Vagina (tissue), 2 donors: ENCODE measurements at regions not wholly inside any gene's neighbourhood (a gene's known extent, or its start where the extent isn't known, plus 50 kb on each side); places are given as distances from the start of the nearest gene placed in this dataset.

Experiments
- DNase-seq, 2 donors: peaks; one replicate each; pipeline ENCODE4 v3.0.0-alpha.2; 2017; ENCODE audit errors: extremely low spot score in 2 of 2
- H3K27ac ChIP-seq: fragments of 200-600 bp; sonication (generic); one replicate; pipeline ENCODE4 v1.5.1; 2019
- H3K27me3 ChIP-seq: fragments of 200-600 bp; sonication (generic); one replicate; pipeline ENCODE4 v1.5.1; 2019
- H3K36me3 ChIP-seq, 2 donors: fragments of 200-600 bp; sonication (generic); one replicate each; pipeline ENCODE4 v1.5.1; 2017 to 2019
- H3K4me1 ChIP-seq: fragments of 200-600 bp; sonication (generic); one replicate; pipeline ENCODE4 v1.5.1; 2019
- H3K4me3 ChIP-seq, 2 donors: fragments of 200-600 bp; sonication (generic); 1 replicate in 1 of 2; 2 replicates in 1 of 2; pipeline ENCODE4 v1.5.1; 2016 to 2019
- H3K9me3 ChIP-seq: fragments of 200-600 bp; sonication (generic); one replicate; pipeline ENCODE4 v1.5.1; 2019
- POLR2A ChIP-seq, 2 donors: fragments of 450-650 bp; IDR thresholded peaks; one replicate each; pipeline ENCODE4 v1.6.1; 2017; ENCODE audit warnings: antibody characterized with exemption in 2 of 2, mild to moderate bottlenecking in 2 of 2, moderate library complexity in 2 of 2
- POLR2AphosphoS5 ChIP-seq, 2 donors: sonication (generic); formaldehyde crosslinking; IDR thresholded peaks; one replicate each; pipeline ENCODE4 v1.9.0; 2017; ENCODE audit warnings: antibody characterized with exemption in 2 of 2, mild to moderate bottlenecking in 2 of 2, low read depth in 1 of 2; ENCODE audit not compliant: insufficient read depth in 1 of 2
- intact Hi-C: fragments of 100-400 bp; cut with DNase I; formaldehyde crosslinking; loops from one replicate; pipeline ENCODE4 v1.15.1; 2023
- TF ChIP-seq, protein P1 (sequence below), 3 experiments: fragments of 450-650 bp in 2 of 3; fragments of 200-600 bp in 1 of 3; sonication (generic) in 1 of 3; IDR thresholded peaks; one replicate each; pipeline ENCODE4 v1.5.1; 2017 to 2019; ENCODE audit warnings: antibody characterized with exemption in 3 of 3, mild to moderate bottlenecking in 2 of 3, moderate library complexity in 2 of 3

DNA sequence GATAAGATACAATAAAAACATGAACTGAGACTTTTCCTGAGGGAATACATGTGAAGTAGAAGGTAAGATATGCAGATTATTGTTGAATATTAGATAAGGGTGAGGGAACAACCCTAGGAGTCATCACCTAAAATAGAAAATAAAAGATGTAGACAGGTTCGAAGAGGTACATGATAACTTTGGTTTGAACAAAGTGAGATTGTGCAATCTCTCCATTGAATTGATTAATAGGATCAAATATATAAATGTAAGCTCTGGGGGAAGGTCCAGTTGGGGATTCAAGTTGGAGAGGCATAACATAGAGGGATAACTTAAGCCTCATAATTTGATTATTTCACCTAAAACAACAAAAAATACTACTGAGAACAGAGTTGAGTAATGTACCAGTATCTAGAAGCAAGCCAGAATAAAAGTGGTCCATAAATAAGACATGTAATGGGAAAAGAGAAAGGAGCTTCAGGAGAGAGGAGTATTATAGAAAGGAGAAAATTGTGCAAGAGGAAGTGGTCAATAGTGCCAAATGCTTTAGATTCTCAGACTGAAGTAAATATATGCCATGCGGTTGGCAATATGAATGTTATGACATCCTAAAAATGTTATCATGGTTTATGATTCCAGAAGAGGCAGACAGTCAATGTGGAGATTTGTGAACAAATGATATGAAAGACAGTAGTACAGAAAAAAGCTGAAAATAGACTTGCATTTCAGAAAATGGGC is 282.3 kb upstream of the CHRM2 start:
- intact Hi-C loops = loop anchor here (5.0 kb wide), 1 partner anchor 641 kb away; no protein-coding TSS in a partner anchor

DNA sequence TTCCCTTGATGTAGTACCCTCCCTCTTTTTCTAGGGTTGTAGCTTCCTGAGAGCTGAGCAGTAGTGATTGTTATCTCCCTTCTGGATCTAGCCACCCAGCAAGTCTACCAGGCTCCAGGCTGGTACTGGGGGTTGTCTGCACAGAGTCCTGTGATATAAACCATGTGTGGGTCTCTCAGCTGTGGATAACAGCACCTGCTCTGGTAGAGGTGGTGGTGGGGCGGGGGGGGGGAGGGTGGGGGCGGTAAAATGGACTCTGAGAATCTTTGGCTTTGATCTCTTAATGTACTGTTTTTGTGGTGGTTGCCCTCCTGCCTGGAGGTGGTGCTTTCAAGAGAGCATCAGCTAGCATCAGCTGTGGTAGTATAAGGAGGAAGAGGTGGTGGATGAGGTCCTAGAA is 302.0 kb upstream of the CHRM2 start:
- intact Hi-C loops = no loop called here
- Histone ChIP-seq H3K27me3 (no peaks in the 10 kb centered on the region), H3K4me3 (no peak overlapping the region), H3K27ac (no peak overlapping the region), H3K36me3 (no peaks in the 10 kb centered on the region), H3K4me1 (no peaks in the 10 kb centered on the region), H3K9me3 (no peaks in the 10 kb centered on the region)
- DNase-seq = no peak
- TF ChIP-seq POLR2A (IDR thresholded peaks at IDR 0.05) = no peak
- TF ChIP-seq, protein P1, sequence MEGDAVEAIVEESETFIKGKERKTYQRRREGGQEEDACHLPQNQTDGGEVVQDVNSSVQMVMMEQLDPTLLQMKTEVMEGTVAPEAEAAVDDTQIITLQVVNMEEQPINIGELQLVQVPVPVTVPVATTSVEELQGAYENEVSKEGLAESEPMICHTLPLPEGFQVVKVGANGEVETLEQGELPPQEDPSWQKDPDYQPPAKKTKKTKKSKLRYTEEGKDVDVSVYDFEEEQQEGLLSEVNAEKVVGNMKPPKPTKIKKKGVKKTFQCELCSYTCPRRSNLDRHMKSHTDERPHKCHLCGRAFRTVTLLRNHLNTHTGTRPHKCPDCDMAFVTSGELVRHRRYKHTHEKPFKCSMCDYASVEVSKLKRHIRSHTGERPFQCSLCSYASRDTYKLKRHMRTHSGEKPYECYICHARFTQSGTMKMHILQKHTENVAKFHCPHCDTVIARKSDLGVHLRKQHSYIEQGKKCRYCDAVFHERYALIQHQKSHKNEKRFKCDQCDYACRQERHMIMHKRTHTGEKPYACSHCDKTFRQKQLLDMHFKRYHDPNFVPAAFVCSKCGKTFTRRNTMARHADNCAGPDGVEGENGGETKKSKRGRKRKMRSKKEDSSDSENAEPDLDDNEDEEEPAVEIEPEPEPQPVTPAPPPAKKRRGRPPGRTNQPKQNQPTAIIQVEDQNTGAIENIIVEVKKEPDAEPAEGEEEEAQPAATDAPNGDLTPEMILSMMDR (IDR thresholded peaks at IDR 0.05) = no peak

More for the DNA sequence above, 282.3 kb upstream of the CHRM2 start:
- Histone ChIP-seq H3K4me3 (no peak overlapping the region), H3K4me1 (no peaks in the 10 kb centered on the region), H3K36me3 (no peaks in the 10 kb centered on the region), H3K27me3 (no peaks in the 10 kb centered on the region), H3K27ac (no peak overlapping the region), H3K9me3 (no peaks in the 10 kb centered on the region)
- no peak for TF ChIP-seq POLR2A (IDR thresholded peaks at IDR 0.05)
- no peak for TF ChIP-seq POLR2AphosphoS5 (IDR thresholded peaks at IDR 0.05; ENCODE audit: insufficient read depth in 1 of 2, low read depth in 1 of 2)
- TF ChIP-seq, protein P1 (IDR thresholded peaks at IDR 0.05) = no peak
- no peak for DNase-seq

- H3K27me3 ChIP-seq = no peaks in the 10 kb centered on the region
- H3K9me3 ChIP-seq = no peaks in the 10 kb centered on the region
- no peaks in the 10 kb centered on the region for H3K36me3 ChIP-seq
- no peak overlapping the region for H3K4me3 ChIP-seq
- intact Hi-C loops = no loop called here
- no peaks in the 10 kb centered on the region for H3K4me1 ChIP-seq
- TF ChIP-seq, protein P1 (IDR thresholded peaks at IDR 0.05) = no peak
- no peak for TF ChIP-seq POLR2A (IDR thresholded peaks at IDR 0.05)
- no peak for TF ChIP-seq POLR2AphosphoS5 (IDR thresholded peaks at IDR 0.05; ENCODE audit: insufficient read depth in 1 of 2, low read depth in 1 of 2)
- no peak overlapping the region for H3K27ac ChIP-seq
- DNase-seq = no peak
Measured at GRCh38 chr7:136555933-136556332, 312.5 kb upstream of the CHRM2 start.

DNA sequence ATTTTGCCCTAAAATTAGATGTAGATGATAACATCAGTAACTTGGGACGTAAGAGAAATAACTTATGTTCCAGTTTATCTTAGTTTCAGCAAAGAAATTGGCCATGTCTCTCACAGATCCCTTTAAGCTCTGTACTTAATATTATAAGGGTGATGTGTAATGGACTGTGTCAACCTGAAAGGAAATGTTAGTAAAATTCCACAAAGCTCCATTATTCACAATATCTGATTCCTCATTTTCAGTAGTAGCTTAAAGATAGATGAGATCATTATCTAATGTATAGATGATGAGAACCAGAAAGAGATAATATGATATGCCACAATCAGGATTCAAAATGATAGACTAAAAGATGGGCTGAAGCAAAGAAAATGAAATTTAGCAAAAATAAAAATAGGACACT is 316.8 kb upstream of the CHRM2 start:
- Histone ChIP-seq H3K27ac (no peak overlapping the region), H3K9me3 (no peaks in the 10 kb centered on the region), H3K4me1 (no peaks in the 10 kb centered on the region), H3K36me3 (no peaks in the 10 kb centered on the region), H3K4me3 (no peak overlapping the region), H3K27me3 (no peaks in the 10 kb centered on the region)
- TF ChIP-seq POLR2A (IDR thresholded peaks at IDR 0.05) (no peak), POLR2AphosphoS5 (IDR thresholded peaks at IDR 0.05; ENCODE audit: insufficient read depth in 1 of 2, low read depth in 1 of 2) (no peak)
- TF ChIP-seq, protein P1 (IDR thresholded peaks at IDR 0.05) = no peak
- DNase-seq = no peak
- intact Hi-C loops = no loop called here

DNA sequence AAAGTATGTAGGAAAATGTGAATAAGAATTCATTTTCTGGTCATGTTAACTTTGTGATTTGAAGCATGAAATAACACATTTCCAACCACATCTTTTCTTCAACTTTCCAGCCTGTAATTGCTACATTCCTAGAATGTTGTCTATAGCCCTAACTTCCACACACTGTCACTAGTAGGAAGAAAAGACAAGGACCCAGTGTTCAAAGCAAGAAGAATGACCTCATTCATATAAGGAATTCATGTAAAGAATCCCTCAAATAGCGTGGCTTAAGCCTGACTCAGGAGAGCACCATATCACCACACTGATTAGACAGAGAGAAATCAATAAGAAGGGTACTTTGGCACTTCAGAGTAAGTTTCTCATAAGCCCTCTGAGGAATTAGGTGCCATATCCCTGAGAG is 318.7 kb upstream of the CHRM2 start:
- Histone ChIP-seq H3K9me3 (no peaks in the 10 kb centered on the region), H3K27ac (no peak overlapping the region), H3K4me1 (no peaks in the 10 kb centered on the region), H3K27me3 (no peaks in the 10 kb centered on the region), H3K4me3 (no peak overlapping the region), H3K36me3 (no peaks in the 10 kb centered on the region)
- intact Hi-C loops = no loop called here
- TF ChIP-seq POLR2AphosphoS5 (IDR thresholded peaks at IDR 0.05; ENCODE audit: insufficient read depth in 1 of 2, low read depth in 1 of 2) = no peak
- DNase-seq = no peak
